OCI-LY1 (cell line): ENCODE measurements at regions not wholly inside any gene's neighbourhood (a gene's known extent, or its start where the extent isn't known, plus 50 kb on each side); places are given as distances from the start of the nearest gene placed in this dataset.

Experiments
- H2AFZ ChIP-seq: fragments of 200-600 bp; sonication (generic), shearing (Covaris generic); 2 replicates; pipeline ENCODE4 v1.6.0; 2014; ENCODE audit warnings: antibody characterized with exemption, mild to moderate bottlenecking, low read length
- H3F3A ChIP-seq: fragments of 200-600 bp; sonication (generic), shearing (Covaris generic); 2 replicates; pipeline ENCODE4 v1.6.0; 2014; ENCODE audit warnings: mild to moderate bottlenecking, antibody characterized with exemption, low read length, moderate library complexity; ENCODE audit not compliant: insufficient read depth
- H3K27ac ChIP-seq: fragments of 200-600 bp; sonication (generic); 2 replicates; pipeline ENCODE4 v1.5.1; 2014; ENCODE audit warnings: low read length, mixed run types, mild to moderate bottlenecking, low read depth; ENCODE audit not compliant: poor library complexity, severe bottlenecking
- H3K27me3 ChIP-seq: fragments of 200-600 bp; sonication (generic); 2 replicates; pipeline ENCODE4 v1.6.0; 2014; ENCODE audit warnings: antibody characterized with exemption, mild to moderate bottlenecking, low read length, moderate library complexity; ENCODE audit not compliant: insufficient read depth
- H3K36me3 ChIP-seq: fragments of 200-600 bp; sonication (generic); 2 replicates; pipeline ENCODE4 v1.6.1; 2014; ENCODE audit warnings: mild to moderate bottlenecking, antibody characterized with exemption, low read length, moderate library complexity, mixed read lengths; ENCODE audit not compliant: insufficient read depth
- H3K4me1 ChIP-seq: fragments of 200-600 bp; sonication (generic); 2 replicates; pipeline ENCODE4 v1.5.1; 2014; ENCODE audit warnings: mild to moderate bottlenecking, low read length, moderate library complexity; ENCODE audit not compliant: insufficient read depth, severe bottlenecking
- H3K4me2 ChIP-seq: fragments of 200-600 bp; sonication (generic), shearing (Covaris generic); 2 replicates; pipeline ENCODE4 v1.6.1; 2014; ENCODE audit warnings: low read length
- H3K4me3 ChIP-seq: fragments of 200-600 bp; sonication (generic); 2 replicates; pipeline ENCODE4 v1.5.1; 2014; ENCODE audit warnings: low read length, low read depth, mild to moderate bottlenecking, mixed read lengths; ENCODE audit not compliant: poor library complexity, severe bottlenecking
- H3K79me2 ChIP-seq: fragments of 200-600 bp; shearing (Covaris generic); 2 replicates; pipeline ENCODE4 v1.6.1; 2016; ENCODE audit warnings: mixed run types, low read length, mixed read lengths; ENCODE audit not compliant: insufficient read depth
- H3K9ac ChIP-seq: fragments of 200-600 bp; sonication (generic), shearing (Covaris generic); 2 replicates; pipeline ENCODE4 v1.6.1; 2014; ENCODE audit warnings: mild to moderate bottlenecking, low read length, mixed read lengths
- H3K9me2 ChIP-seq: fragments of 200-600 bp; sonication (generic), shearing (Covaris generic); 2 replicates; pipeline ENCODE4 v1.6.1; 2014; ENCODE audit warnings: low read depth, mild to moderate bottlenecking, low read length, mixed read lengths
- H3K9me3 ChIP-seq: fragments of 200-600 bp; shearing (Covaris generic); 2 replicates; pipeline ENCODE4 v1.6.1; 2014; ENCODE audit warnings: low read length, mixed read lengths
- H4K20me1 ChIP-seq: fragments of 200-600 bp; sonication (generic), shearing (Covaris generic); 2 replicates; pipeline ENCODE4 v1.6.0; 2016; ENCODE audit warnings: mild to moderate bottlenecking, low read length; ENCODE audit not compliant: insufficient read depth
- EZH2 ChIP-seq: fragments of 200-600 bp; sonication (generic), shearing (Covaris generic); IDR thresholded peaks from 2 replicates; pipeline ENCODE4 v1.8.0; 2017; ENCODE audit warnings: borderline replicate concordance, mixed run types, mild to moderate bottlenecking, antibody characterized with exemption, low read length, moderate library complexity, mixed read lengths
- TF ChIP-seq, protein P1 (sequence below): fragments of 200-600 bp; sonication (generic), shearing (Covaris generic); IDR thresholded peaks from 2 replicates; pipeline ENCODE4 v1.5.1; 2017; ENCODE audit warnings: mild to moderate bottlenecking, antibody characterized with exemption, low read length, moderate library complexity, mixed read lengths

DNA sequence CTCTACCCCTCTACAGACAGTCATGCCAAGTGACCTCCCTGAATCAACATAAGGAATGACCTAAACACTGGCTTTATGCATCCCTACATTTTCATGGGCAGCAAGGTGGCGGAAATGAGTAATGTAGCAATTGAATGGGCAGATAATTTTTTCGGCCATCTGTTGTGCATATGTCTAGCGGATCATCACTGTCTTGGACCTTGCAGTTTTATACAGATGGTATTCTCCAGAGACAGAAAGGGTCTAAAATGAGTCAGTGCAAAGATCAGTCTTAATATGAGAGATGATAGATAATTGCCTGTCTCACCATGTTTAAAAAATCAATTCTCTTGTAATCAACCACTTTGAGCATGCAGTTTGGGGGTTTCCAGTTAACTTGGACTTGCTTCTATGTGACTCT lies 177.3 kb upstream of the DKK2 start:
- no peak for TF ChIP-seq EZH2
- TF ChIP-seq, protein P1, sequence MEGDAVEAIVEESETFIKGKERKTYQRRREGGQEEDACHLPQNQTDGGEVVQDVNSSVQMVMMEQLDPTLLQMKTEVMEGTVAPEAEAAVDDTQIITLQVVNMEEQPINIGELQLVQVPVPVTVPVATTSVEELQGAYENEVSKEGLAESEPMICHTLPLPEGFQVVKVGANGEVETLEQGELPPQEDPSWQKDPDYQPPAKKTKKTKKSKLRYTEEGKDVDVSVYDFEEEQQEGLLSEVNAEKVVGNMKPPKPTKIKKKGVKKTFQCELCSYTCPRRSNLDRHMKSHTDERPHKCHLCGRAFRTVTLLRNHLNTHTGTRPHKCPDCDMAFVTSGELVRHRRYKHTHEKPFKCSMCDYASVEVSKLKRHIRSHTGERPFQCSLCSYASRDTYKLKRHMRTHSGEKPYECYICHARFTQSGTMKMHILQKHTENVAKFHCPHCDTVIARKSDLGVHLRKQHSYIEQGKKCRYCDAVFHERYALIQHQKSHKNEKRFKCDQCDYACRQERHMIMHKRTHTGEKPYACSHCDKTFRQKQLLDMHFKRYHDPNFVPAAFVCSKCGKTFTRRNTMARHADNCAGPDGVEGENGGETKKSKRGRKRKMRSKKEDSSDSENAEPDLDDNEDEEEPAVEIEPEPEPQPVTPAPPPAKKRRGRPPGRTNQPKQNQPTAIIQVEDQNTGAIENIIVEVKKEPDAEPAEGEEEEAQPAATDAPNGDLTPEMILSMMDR: no peak

DNA sequence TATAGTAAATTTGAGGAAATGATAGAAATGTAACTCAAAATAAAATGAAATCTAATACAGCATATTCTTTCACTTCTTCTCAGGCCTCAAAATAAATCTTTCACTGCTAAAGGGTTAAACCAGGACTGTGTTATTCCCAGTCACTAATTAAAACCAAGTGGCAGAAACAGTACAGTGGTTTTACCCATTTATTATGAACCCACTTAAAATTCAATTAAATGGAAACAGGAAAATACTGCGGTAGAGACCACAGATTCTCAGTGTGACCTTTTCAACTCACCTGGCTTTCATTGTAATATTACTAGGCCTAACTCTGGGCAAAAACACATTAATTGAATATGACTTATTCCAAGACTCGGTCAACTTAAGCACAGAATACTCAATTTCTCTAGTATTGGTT lies 176.5 kb upstream of the DKK2 start:
- Histone ChIP-seq H3K9ac (no peak overlapping the region), H3K4me3 (no peak overlapping the region), H3K27ac (no peak overlapping the region), H3K4me2 (no peak overlapping the region), H3K79me2 (no peaks in the 10 kb centered on the region), H2AFZ (no peak overlapping the region), H3F3A (no peaks in the 10 kb centered on the region), H3K9me2 (no peaks in the 10 kb centered on the region), H3K4me1 (no peaks in the 10 kb centered on the region), H3K9me3 (no peaks in the 10 kb centered on the region), H4K20me1 (no peaks in the 10 kb centered on the region), H3K27me3 (no peaks in the 10 kb centered on the region), H3K36me3 (no peaks in the 10 kb centered on the region)
- TF ChIP-seq EZH2: no peak
- TF ChIP-seq, protein P1: no peak

More for the DNA sequence above, 177.3 kb upstream of the DKK2 start:
- Histone ChIP-seq H3K36me3 (no peaks in the 10 kb centered on the region), H3K79me2 (no peaks in the 10 kb centered on the region), H3K4me1 (no peaks in the 10 kb centered on the region), H3K9ac (no peak overlapping the region), H3K9me2 (no peaks in the 10 kb centered on the region), H3K4me3 (no peak overlapping the region), H2AFZ (no peak overlapping the region), H3K27ac (no peak overlapping the region), H3F3A (no peaks in the 10 kb centered on the region), H3K9me3 (no peaks in the 10 kb centered on the region), H4K20me1 (no peaks in the 10 kb centered on the region), H3K4me2 (no peak overlapping the region), H3K27me3 (no peaks in the 10 kb centered on the region)

DNA sequence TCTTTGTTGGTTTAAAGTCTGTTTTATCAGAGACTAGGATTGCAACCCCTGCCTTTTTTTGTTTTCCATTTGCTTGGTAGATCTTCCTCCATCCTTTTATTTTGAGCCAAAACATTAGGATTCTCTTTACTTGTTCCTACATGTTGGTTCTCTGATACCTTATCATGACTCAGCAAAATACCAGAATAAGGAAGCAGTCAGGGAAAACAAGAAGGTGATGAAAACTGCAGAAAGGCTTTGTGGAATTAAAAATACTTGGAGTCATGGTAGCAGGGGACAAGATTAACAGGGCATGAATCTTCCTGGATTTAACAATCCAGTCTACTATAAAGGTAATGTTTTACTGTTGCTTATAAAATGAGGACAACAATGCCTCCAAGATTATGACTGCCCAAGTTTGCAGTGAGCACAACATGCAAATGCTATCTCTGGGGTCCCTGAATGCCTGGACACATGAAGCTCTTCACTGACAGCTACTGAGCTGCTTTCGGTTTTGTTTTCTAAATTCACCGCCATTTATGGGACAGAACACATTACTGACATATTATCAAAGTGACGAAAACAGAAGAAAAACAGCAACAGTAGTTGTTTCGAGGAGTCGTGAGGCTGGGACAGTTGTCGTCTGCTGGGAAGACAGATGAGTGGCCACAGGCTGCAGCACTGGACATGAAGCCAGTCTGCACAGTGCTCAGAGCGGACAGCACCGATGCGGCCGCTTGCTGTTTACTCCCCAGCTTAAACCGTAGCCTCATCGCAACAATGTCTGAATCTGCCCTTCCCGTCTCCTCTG lies 174.5 kb upstream of the DKK2 start:
- Histone ChIP-seq H3K27me3 (no peaks in the 10 kb centered on the region), H3K79me2 (no peaks in the 10 kb centered on the region), H3K27ac (no peak overlapping the region), H3K4me1 (no peaks in the 10 kb centered on the region), H3F3A (no peaks in the 10 kb centered on the region), H3K9me2 (no peaks in the 10 kb centered on the region), H3K9ac (no peak overlapping the region), H4K20me1 (no peaks in the 10 kb centered on the region), H2AFZ (no peak overlapping the region), H3K4me2 (no peak overlapping the region), H3K4me3 (no peak overlapping the region), H3K36me3 (no peaks in the 10 kb centered on the region), H3K9me3 (no peaks in the 10 kb centered on the region)
- TF ChIP-seq, protein P1: no peak
- no peak for TF ChIP-seq EZH2
